HG02610 (cell line): ENCODE measurements at regions not wholly inside any gene's neighbourhood (a gene's known extent, or its start where the extent isn't known, plus 50 kb on each side); places are given as distances from the start of the nearest gene placed in this dataset.

Experiments used
- ATAC-seq: cut with Tn5 transposase; IDR thresholded peaks from one replicate; pipeline ENCODE4 v1.9.1; 2021; ENCODE audit warnings: mild to moderate bottlenecking, moderate library complexity; ENCODE audit not compliant: unreplicated experiment

DNA sequence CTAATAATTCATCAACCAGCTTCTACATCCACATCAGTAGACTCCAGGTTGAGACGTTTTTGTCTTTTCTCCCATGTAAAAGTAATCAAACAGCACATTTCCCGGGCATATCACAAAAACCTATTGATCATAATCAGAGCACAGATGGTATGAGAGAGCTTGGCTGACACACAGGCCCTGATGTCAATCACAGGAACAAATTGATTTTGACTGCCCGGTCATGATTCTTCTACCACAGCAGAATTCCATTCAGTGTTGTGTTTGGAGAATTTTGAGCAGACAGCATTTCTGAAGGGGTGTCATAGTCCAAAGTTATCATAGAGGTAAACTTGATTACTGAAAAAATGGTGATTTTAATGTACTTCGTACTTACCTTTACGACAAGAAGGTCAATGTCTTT lies 351.1 kb downstream of the ZSWIM6 start:
- ATAC-seq, result no peak

DNA sequence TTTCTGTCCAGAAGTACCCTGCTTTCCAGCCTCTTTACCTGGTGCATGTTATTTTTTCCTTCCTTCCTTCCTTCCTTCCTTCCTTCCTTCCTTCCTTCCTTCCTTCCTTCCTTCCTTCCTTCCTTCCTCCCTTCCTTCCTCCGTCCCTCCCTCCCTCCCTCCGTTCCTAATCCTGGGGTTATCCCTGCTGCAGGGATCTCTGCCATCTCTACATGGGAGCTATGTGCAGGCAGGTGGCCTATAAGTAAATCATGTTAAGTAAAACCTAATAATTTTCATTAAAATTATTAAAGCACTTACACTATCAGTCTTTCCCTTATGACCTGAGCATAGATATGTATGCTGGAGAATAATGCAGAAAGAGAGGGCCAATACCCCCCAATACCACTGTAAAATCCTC lies 351.9 kb downstream of the ZSWIM6 start:
- ATAC-seq, result no peak

DNA sequence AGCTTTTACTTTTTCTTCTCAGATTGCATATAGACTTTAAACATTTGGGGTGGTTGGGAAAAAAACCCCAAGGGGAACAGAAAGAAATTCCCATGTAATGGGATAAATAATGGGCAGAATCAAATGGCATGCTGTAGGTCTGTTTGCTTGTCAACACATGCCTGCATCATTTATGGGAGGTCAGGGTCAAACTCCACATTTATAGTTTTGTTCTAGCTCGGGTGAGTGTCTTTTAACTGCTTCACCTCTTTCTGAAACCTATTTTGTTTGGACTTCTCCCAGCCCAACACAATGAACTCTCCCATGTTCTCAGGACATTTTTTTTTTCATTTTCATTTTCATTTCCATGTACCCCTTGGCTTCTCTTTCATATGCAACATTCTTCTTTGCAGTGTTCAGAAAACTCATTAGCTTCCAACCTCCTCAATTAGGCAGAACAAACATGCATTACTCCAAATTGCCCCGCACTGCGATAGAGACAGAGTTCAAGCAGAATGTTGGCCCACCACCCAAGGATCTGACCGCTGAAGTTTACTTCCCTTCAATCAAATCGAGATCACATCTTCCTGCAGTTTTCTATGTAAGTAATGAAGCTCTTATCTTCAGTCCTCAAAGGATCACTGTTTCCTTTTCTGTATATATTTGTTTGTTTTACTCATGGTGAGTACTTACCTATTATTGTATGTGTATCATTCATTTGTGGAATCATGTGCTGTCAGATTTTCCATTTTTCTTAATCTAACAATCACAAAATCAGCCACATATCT lies 354.6 kb downstream of the ZSWIM6 start:
- ATAC-seq, result no peak

DNA sequence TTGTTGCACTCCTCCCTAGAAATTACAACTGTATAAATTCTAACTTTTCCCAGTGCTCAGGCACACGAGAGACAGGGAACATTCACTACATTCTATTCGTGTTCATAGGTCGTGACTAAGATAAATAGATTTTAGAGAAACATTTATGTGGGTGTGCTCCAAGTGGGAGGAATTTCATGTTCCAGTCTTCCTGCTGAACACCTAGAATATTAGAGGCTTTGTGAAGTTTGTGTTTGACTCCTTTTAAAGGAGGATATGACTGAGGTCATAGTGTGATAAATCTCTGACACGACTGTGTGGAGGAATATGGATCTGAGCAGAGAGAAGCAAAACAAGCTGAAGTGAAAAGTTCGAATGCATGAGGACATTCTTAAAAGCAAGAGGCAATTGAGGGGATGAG lies 355.3 kb downstream of the ZSWIM6 start:
- ATAC-seq, result no peak

DNA sequence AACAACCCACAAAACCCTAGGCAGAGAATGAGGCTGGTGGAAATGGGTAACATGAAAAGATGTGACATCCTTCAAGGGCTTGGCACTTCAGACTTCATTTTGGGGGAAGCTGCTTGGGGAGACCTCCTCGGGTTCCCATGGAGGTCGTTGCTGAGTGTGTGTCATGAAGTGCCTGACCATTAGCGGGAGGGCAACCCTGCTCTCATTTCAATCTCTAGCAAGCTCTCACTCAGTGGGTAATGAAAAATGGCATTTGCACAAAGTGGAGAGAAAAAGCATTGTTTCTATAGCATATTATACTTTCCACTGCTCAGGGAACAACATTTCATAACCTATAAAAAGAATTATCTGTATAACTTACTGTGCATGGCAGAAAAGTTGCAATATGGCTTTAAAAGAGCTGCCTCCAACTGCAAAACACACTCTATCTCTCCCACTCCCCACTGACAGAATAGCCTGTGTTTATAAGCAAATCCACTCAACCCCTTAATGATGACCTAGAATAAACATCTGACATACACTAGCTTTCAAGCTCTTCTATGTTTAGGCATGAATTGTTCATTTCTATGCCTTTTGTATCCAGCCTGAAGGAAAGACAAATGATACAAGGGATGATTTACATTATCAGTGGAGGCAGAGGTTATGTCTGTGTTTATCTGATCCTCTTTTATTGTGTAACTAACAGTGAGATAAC lies 357.2 kb downstream of the ZSWIM6 start:
- ATAC-seq, result no peak

DNA sequence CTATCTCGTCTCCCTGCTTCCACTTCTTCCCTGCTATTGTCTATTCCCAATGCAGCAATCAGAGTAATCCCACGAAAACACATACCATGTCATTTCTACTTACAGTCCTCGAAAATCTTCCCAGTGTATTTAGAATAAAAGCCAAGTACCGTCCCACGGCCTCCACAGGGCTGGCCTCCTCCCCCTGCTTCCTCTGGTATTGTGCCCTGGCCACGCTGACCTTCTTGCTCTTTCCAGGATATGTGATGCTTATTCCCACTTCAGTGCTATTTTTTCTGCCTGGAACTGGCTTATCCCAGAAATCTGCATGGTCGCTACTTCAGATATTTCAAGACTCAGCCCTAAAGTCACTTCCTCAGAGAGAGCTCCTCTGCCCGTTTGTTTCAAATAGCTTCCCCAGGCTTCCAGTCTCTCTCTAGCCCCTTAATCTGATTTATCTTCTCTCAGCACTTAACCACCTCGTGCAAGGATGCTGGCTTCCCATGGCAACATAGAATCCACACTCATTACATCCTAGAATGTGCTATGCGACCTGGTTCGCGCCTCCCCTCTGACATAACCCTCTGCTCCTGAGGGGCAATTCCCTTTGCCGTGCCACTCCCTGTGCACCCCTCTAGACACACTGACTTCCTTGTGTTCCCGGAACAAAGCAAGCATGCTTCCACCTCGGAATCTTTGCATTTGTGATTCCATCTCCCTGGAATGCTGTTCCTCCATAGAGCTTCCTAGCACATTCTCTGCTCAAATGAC lies 365.9 kb downstream of the ZSWIM6 start:
- ATAC-seq, result no peak

DNA sequence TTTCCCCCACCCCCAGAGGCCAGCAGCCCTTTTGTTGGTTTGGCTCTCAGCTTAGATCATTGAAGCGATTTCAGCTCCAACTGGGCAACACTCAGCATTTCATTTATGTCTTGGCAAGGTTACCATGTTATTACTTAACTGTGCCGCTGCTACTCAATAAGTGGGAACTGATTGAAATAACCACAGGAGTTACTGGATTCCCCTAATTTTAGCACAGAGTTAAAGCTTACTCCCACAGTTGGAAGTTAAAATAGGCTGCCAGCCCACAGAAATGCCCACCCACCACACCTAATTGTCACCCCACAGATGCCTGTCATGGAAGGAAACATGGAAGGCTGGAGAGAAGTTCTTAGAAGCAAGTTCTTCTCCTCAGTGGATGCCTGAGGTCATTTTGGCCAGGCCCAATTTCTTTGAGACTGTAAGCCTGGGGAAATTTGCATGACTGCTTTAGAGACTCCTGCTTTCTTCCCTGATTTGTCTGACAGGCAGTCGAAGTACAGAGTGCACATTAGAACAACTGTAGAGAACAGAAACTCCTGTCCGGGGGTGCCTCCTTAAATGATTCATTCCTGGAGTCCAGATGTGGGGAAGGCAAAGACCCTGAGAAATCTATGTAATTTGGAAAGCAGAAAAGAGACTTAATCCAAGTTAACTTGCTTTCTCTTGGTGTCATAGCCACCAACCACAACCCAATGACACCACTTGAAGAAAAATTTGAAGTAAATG lies 370.0 kb downstream of the ZSWIM6 start:
- peak; percentile 82 for ATAC-seq

DNA sequence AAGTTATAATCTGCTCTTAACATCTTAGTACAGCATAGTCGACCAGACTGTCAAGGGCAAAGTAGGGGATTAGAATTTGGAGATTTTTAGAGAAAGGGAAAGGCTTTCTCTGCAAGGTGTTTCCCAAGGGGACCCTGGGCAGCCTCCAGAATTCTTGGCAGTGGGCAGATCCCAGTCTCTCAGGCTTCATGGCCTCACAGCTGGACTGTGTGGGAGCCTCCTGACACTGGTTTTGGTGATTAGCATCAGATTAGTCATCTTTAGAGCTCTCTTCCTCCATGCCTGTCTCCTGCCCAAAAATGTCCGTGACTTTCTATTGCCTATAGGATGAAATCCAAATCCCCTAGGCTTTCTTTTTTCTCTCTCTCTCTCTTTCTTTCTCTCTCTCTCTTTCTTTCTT lies 370.7 kb downstream of the ZSWIM6 start:
- no peak for ATAC-seq

DNA sequence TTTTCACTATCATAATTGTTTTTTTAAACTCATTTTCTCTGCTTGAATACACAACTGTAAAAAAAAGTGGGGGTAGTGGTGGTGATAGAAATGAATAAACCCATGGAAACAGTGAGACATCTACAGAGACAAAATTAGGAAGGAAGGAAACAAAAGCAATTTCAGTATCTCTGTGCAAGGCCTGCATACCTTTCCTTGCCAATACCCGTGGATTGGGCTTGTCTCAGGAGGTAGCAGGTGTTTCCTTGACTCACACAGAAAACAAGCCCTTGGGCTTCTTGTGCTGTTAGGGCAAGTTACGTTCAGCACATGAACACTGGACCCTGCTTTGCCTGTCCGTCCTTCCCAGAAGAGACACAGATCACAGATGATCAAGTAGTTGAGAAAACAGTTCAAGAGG lies 372.2 kb downstream of the ZSWIM6 start:
- peak; percentile 44 for ATAC-seq

DNA sequence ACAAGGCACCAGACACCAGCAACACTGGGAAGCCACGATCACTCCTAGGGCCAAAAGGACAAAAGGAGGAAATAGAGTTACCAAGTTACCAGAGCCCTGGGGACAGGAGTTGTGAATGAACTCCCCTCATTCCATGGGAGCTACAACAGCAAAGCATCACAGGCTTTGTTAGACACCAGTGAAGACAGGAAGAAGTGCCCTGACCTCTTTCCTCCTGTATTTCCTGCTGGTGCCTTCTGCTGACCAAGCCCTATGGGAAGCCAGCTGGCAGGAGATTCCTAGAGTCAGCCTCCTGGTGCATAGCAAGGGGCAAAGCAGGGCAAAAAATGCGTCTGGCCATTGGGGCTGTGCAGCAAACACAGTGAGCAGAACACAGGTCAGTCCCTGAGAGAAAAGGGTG lies 374.7 kb downstream of the ZSWIM6 start:
- no peak for ATAC-seq

DNA sequence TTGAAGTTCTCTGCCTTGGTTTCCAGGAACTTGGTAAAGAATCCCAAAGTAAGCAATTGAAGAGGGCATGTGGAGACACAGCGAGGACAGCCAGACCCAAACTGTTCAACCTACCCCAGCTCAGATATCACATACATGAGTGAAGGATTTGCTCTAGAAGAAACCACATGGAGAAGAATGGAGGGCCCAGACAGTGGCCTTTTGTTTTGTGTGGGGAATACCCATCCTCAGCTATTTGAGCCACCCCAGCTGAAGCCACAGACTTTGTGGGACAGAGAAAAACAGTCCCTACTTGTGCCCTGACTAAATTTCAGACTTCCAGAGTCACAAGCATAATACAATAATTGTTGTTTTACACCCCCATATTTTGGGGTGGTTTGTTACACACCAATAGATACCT lies 387.1 kb downstream of the ZSWIM6 start:
- no peak for ATAC-seq

DNA sequence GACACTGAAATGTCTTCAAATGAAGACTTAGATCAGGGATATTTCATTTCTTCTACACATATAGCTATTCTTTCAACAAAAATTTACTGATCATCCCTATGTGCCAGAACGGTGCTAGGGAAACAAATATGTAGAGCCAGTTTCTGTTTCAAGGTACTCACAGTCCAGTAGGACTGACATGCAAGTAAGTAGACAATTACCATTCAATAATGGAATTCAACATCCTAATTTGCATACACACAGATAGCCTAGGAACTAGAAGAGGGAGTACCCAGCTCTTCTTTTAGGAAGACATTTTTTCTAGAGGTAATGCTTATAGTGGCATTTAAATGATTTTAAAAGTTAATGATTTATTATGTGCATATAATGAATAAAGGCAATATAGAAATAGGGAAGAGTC lies 388.8 kb downstream of the ZSWIM6 start:
- no peak for ATAC-seq

DNA sequence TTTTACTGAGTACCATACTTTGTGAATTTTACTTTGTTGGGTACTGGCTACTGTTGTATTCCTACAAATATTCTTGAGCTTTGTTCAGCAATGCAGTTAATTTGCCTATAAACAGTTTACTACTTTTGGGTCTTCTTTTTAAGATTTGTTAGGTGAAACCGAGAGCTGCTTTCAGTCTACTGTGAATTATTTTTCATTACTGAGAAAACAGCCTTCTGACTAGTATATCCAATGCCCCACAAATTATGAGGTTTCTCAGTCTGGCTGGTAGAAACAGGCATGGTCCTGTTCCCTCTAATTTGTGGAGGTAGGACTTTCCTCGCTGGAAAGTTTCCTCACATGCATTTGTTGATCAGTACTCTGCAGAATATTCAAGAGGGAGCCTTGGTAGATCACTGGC lies 392.0 kb downstream of the ZSWIM6 start:
- no peak for ATAC-seq

DNA sequence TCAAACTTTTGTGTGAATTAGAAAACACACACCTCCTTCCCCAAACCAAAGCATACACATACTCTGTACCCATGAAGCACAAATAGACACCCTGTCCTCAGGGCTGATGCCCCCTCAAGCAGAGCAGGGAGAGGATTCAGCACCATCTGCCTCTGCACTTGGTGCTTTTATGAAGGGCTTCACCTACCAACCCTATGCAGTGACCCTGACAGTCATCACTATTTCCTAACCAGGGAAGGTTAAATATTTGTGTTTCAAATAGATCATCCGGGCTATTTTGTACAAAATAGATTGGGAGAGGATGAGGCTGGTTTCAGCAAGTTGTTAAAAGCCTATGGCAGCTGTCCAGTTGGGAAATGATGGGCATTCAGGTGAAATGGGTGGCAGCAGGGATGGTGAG lies 396.2 kb downstream of the ZSWIM6 start:
- ATAC-seq, result no peak

DNA sequence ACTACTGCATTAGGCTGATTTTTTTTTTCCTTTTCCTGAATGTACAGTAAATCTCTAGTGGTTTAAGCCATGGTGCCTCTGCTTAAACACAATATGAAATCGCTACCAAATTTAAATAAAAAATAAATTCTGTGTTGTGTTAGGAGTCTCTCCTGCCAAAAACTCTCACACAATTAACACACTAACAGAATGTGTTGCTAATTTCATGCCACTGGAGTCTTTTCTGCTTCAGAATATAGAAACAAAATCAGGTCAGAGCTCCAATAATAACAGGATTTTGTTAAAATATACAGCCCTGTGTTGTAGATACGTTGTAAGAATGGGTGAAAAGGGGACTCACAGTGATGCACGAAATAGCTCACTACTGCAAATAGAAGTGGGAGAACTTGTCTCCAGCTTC lies 398.8 kb downstream of the ZSWIM6 start:
- no peak for ATAC-seq

DNA sequence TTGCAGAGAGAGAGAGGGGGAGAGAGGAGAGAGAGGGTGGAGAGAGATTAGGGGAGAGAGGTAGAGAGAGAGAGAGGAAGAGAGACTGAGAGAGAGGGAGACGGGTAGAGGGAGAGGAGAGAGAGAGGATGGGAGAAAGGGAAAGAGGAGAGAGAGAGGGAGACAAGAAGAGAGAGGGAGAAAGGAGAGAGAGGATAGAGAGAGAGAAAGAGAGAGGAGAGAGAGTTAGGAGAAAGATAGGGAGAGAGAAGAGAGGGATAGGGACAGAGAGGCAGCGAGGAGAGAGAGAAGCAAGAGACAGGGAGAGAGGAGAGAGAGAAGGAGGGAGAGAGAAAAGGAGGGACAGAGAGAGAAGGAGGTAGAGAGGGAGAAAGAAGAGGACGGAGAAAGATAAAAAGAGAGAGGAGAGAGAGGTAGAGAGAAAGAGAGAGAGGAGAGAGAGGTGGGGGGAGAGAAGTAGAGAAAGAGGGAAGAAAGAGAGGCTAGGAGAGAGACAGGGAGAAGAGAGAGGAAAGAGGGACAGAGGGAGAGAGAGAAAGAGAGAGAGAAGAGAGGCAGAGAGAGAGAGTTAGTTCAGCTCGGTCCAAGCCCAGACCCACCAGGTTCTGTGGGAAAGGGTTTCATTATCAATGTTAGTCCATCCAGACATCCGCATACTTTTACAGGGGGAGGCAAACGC lies 399.3 kb downstream of the ZSWIM6 start:
- no peak for ATAC-seq

DNA sequence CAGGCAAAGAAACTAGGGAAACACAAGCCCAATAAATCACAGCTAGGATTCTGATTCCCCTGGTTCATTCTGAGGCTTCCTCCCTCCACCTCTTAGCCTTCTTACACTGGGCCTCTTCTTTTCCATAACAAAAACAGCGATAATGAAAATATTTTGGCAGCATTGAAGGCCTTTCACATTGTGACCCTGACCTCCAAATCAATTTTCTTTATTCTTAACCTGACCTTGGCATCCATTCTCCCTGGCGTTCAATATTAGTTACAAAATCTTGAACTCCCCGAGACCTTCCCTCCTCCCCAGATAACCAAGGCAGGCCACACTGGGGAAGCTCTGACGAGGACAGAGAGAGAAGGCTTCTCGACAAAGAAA lies 399.9 kb downstream of the ZSWIM6 start:
- ATAC-seq, result no peak

DNA sequence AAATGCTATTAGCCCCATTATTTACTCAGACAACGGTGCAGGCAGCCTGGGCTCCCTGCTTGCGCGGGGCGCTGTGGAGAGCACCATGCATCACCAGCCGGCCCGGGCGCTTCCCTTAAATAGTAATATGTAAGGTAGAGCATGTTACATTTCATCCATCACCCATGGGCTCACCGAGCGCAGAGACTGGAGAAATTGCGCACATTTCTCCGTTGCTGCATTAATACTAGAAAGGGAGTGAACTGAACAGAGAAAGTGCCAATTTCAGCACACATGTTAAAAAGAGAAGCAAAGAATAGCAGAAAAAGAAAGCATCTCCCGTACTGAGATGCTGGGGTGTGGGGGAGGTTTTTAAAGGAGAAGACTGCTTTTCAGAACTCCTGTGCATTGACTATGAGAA lies 400.3 kb downstream of the ZSWIM6 start:
- ATAC-seq, result no peak

DNA sequence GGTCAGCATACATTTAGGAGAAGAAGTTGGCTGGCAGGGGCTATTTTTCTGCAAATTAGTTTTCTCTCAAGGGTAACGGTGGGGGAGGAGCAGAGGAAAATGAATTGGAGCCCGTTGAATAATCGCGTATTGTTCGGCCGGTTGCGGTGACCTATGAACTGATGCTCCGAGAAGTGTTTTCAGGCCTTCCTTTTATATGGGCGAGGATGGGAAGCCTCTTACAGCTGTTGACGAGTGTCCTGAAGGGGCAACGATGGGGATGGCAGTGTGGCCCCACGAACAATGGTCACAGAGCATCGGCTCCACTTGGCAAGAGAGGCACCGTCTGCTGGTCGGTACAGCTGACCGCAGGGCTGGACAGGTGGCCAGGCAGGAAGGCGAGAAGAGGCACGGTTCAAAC lies 400.7 kb downstream of the ZSWIM6 start:
- no peak for ATAC-seq

DNA sequence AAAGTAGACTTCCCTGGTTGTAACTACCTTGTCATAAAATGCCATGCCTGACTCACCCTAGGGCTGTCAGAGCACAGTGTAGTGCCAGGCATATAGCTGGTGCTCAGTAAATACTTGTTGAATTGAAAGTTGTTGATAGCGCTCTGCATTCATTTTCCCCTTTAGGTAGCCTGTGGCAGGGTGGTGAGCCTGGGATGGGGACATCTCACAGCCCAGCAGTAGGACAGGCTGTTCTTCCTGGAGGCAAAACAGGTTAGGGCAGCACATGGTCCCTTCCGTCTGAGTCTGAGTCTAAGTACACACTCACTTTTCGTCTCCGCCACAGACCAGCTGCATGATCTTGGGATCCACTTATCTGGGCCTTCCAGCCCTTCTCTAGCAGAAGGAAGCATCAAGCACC lies 401.9 kb downstream of the ZSWIM6 start:
- ATAC-seq, result no peak

DNA sequence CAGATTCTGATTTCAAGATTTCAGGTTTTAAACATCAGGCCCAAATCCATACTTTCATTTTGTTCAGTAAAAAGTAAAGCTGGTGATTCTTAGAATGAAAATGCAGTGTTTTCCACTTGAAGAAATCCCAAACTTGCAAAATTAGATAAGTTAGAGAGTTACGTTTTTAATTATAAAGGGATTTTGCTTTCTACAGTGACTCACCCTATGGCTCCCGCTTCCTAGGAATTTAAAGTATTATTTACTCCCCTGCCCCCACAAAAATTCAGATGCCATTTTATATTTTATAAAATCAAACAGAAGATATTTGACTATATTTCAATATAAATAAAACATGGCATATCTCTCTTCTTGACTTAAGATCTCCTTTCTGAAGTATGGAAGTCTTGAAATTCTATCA lies 402.9 kb downstream of the ZSWIM6 start:
- no peak for ATAC-seq
